Thyroid gland (tissue), 4 donors: ENCODE measurements at regions not wholly inside any gene's neighbourhood (a gene's known extent, or its start where the extent isn't known, plus 50 kb on each side); places are given as distances from the start of the nearest gene placed in this dataset.

Source experiments
- DNase-seq, 2 donors: peaks; one replicate each; pipeline ENCODE4 v3.0.0-alpha.2; 2019
- H3K27ac ChIP-seq, 3 donors: fragments of 200-600 bp; sonication (generic); 1 replicate in 2 of 3; 2 replicates in 1 of 3; pipeline ENCODE4 v1.5.1; 2016 to 2019; ENCODE audit warnings: mild to moderate bottlenecking in 1 of 3, moderate library complexity in 1 of 3
- H3K27me3 ChIP-seq: fragments of 200-600 bp; sonication (generic); one replicate; pipeline ENCODE4 v1.5.1; 2019
- H3K36me3 ChIP-seq, 2 donors: fragments of 200-600 bp; sonication (generic); one replicate each; pipeline ENCODE4 v1.5.1; 2016 to 2019
- H3K4me1 ChIP-seq, 2 donors: fragments of 200-600 bp; sonication (generic); one replicate each; pipeline ENCODE4 v1.5.1; 2017 to 2019
- H3K4me3 ChIP-seq, 3 donors: fragments of 200-600 bp; sonication (generic); replicated peaks in 1 of 3; 1 replicate in 2 of 3; 2 replicates in 1 of 3; pipeline ENCODE4 v1.5.1; 2016; ENCODE audit warnings: mild to moderate bottlenecking in 1 of 3
- H3K9me3 ChIP-seq: fragments of 200-600 bp; sonication (generic); one replicate; pipeline ENCODE4 v1.5.1; 2017
- POLR2A ChIP-seq, 2 donors: fragments of 450-650 bp; IDR thresholded peaks; one replicate each; pipeline ENCODE4 v1.6.1; 2017; ENCODE audit warnings: antibody characterized with exemption in 2 of 2, mild to moderate bottlenecking in 2 of 2, moderate library complexity in 1 of 2
- WGBS, 2 donors: methylation state at CpG; one replicate each; pipeline ENCODE4 v1.1.5; 2017; 5-methylcytosine and 5-hydroxymethylcytosine counted together
- intact Hi-C: fragments of 100-400 bp; cut with DNase I; formaldehyde crosslinking; loops from one replicate; pipeline ENCODE4 v1.15.1; 2023
- TF ChIP-seq, protein P1 (sequence below), 6 experiments: fragments of 200-600 bp in 3 of 6; fragments of 450-650 bp in 3 of 6; sonication (generic) in 3 of 6; IDR thresholded peaks; one replicate each; pipeline ENCODE4 v1.5.1; 2016 to 2019; ENCODE audit warnings: antibody characterized with exemption in 6 of 6, mild to moderate bottlenecking in 2 of 6, inconsistent platforms in 1 of 6, moderate library complexity in 1 of 6

DNA sequence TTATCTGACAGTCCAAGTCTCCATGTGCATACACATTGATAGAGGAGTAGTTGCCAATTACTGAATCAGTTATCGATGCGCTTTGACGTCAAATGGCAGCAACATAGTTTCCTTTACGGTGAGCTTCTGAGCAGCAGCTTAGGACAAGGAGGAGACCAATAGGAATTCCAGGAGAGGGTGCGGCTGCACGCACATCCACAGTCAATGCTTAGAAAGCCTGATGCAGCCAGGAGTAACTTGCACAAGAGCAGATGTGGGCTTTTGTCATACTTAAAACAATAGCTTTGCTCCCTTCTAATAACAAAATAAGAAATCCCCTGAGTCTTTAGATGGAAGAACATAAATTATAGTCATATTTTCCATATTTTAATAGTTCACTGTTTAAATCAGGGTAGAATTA lies 442.1 kb downstream of the BCKDHB start:
- no peak for DNase-seq
- WGBS, 2 donors, result 89 to 90% methylated on average over 6 of the region's 6 CpGs
- no peak overlapping the region for H3K4me3 ChIP-seq
- H3K9me3 ChIP-seq, result no peaks in the 10 kb centered on the region
- intact Hi-C loops, result no loop called here
- TF ChIP-seq POLR2A (IDR thresholded peaks at IDR 0.05), result no peak
- no peaks in the 10 kb centered on the region for H3K36me3 ChIP-seq
- no peaks in the 10 kb centered on the region for H3K4me1 ChIP-seq
- no peaks in the 10 kb centered on the region for H3K27me3 ChIP-seq
- H3K27ac ChIP-seq, result no peak overlapping the region

DNA sequence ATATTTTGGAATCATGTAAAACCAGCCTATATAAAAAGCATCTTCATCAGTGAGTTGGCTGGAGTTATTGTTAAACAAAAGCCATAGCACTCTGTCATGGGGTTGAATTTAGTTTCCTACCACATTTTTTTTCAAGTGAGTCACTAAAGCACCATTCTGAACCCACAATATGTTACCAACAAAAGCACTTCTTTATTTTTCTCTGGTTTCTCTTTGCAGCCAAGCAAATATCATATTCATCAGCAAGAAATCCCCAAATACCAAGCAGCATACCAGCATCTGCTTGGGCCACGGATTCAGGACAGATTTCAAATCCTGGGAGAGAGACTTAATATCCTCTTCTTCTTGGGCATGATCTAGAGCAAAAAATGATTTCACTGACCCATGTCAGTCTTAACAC lies 441.4 kb downstream of the BCKDHB start:
- no peak overlapping the region for H3K27ac ChIP-seq
- 50 to 77% methylated on average over 1 of the region's 1 CpG for WGBS, 2 donors
- no peaks in the 10 kb centered on the region for H3K36me3 ChIP-seq
- TF ChIP-seq POLR2A (IDR thresholded peaks at IDR 0.05), result no peak
- TF ChIP-seq, protein P1, sequence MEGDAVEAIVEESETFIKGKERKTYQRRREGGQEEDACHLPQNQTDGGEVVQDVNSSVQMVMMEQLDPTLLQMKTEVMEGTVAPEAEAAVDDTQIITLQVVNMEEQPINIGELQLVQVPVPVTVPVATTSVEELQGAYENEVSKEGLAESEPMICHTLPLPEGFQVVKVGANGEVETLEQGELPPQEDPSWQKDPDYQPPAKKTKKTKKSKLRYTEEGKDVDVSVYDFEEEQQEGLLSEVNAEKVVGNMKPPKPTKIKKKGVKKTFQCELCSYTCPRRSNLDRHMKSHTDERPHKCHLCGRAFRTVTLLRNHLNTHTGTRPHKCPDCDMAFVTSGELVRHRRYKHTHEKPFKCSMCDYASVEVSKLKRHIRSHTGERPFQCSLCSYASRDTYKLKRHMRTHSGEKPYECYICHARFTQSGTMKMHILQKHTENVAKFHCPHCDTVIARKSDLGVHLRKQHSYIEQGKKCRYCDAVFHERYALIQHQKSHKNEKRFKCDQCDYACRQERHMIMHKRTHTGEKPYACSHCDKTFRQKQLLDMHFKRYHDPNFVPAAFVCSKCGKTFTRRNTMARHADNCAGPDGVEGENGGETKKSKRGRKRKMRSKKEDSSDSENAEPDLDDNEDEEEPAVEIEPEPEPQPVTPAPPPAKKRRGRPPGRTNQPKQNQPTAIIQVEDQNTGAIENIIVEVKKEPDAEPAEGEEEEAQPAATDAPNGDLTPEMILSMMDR (IDR thresholded peaks at IDR 0.05), result no peak
- intact Hi-C loops, result no loop called here
- no peak for DNase-seq
- no peak overlapping the region for H3K4me3 ChIP-seq
- H3K9me3 ChIP-seq, result no peaks in the 10 kb centered on the region
- no peaks in the 10 kb centered on the region for H3K27me3 ChIP-seq
- no peaks in the 10 kb centered on the region for H3K4me1 ChIP-seq

DNA sequence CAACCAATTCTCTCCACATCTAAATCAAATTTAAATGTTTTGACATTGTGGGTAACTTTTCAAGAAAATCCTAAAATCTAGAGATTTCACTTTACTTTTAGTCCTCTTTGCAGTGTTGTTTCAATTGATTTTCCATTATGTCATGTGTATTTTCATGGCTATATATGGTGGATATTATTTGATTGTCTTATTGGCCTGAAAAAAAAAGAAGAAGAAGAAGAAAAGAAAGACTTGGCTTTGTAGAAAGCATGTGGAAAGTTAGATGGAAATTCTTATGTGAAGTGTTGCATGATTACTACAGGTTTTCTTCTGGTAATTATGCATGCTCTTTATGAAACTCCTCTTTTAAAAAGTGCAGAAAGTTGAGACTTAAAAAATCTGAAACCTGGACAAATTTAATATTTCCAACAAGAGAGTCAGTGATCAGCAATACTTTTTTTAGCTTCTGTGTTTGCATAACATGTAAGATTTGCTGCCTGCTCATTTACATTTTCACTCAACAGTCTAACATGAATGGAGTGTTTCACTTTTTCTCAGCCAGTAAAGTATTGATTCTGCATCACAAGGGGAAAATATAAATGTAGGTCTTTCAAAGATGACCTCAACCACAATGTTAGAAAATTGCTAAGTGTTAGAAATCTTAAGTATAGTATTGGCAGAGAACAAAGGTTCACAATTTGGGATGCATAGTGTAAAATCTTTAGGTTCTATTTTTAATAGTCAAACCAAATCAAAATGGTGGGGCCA lies 438.7 kb downstream of the BCKDHB start:
- H3K4me1 ChIP-seq, result no peaks in the 10 kb centered on the region
- no peak overlapping the region for H3K27ac ChIP-seq
- no peaks in the 10 kb centered on the region for H3K9me3 ChIP-seq
- intact Hi-C loops, result no loop called here
- H3K4me3 ChIP-seq, result no peak overlapping the region
- no peaks in the 10 kb centered on the region for H3K27me3 ChIP-seq
- TF ChIP-seq, protein P1 (IDR thresholded peaks at IDR 0.05), result no peak
- no peak for TF ChIP-seq POLR2A (IDR thresholded peaks at IDR 0.05)
- DNase-seq, result no peak
- H3K36me3 ChIP-seq, result no peaks in the 10 kb centered on the region

DNA sequence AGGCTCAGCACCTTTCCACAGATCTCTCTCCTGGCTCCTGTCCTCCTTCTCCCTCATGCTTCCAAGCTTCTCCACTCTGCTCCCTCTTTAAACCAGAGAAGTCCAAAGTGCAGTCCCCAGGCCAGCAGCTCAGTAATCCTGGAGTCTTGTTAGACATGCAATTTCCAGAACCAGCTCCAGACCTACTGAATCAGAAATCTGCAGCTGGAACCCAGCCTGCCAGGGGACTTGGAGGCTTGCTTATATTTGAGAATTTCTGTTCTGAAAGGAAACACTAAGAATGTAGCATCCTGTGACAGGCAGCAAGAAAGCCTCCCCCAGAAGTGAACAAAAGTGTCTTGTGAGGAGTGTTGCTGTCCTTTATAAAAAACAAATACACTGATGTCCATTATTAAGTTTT lies 438.1 kb downstream of the BCKDHB start:
- no peak overlapping the region for H3K4me3 ChIP-seq
- H3K27ac ChIP-seq, result no peak overlapping the region
- no peak for TF ChIP-seq POLR2A (IDR thresholded peaks at IDR 0.05)
- TF ChIP-seq, protein P1 (IDR thresholded peaks at IDR 0.05), result no peak
- no peak for DNase-seq
- no peaks in the 10 kb centered on the region for H3K9me3 ChIP-seq
- H3K4me1 ChIP-seq, result no peaks in the 10 kb centered on the region
- intact Hi-C loops, result no loop called here
- no peaks in the 10 kb centered on the region for H3K36me3 ChIP-seq
- no peaks in the 10 kb centered on the region for H3K27me3 ChIP-seq

DNA sequence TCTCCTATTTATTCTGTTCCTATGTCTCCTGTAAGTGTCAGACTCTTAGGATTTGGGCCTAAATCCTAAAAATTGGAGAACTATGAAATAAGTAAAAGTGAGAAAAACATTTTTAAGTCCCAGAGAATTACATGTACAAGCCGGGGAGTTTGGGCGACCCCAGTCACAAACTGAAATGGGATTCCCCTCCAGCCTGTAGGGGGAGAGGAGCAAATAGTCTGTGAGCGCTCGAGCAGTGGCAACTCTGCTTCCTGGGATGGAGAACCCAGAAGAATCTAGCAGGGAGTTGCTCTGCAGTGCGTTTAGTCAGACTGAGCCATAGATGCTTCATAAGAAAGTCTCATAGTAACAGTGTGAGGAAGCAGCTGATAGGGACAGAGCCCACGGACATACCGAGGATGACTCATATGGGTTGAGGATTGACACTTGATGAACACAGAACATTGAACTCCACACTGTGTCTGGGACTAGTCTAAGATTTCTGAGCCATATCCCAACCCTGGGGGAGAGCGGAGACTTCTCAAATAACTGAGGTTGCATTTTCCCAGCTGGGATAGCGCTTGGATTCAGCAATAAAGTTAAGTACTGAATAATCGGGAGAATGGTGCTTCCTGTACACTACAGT lies 437.2 kb downstream of the BCKDHB start:
- intact Hi-C loops, result no loop called here
- Histone ChIP-seq H3K27ac (no peak overlapping the region), H3K27me3 (no peaks in the 10 kb centered on the region), H3K4me1 (no peaks in the 10 kb centered on the region), H3K4me3 (no peak overlapping the region), H3K36me3 (no peaks in the 10 kb centered on the region), H3K9me3 (no peaks in the 10 kb centered on the region)
- TF ChIP-seq POLR2A (IDR thresholded peaks at IDR 0.05), result no peak
- no peak for DNase-seq
- WGBS, 2 donors, result 91 to 93% methylated on average over 10 of the region's 10 CpGs

DNA sequence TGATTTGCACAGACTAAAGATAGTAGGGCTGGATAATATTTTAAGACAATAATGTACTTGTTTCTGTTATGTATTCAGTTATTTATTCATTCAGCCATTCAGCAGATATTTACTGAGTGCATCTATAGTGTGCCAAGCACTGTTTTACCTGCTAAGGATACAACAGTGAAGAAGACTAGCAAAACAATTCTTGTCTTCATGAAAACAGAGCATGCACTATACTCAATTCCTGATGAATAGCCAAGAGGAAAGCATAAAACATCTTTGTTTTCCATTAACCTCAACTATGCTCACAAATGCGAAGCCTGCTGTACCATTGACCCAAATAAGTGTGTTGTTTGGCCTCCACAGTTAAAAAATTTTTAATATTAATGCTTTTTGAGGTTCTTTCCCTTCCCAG lies 436.7 kb downstream of the BCKDHB start:
- DNase-seq, result no peak
- Histone ChIP-seq H3K4me1 (no peaks in the 10 kb centered on the region), H3K27ac (no peak overlapping the region), H3K36me3 (no peaks in the 10 kb centered on the region), H3K27me3 (no peaks in the 10 kb centered on the region), H3K9me3 (no peaks in the 10 kb centered on the region), H3K4me3 (no peak overlapping the region)
- WGBS, 2 donors, result 86 to 96% methylated on average over 1 of the region's 1 CpG
- intact Hi-C loops, result no loop called here
- TF ChIP-seq, protein P1 (IDR thresholded peaks at IDR 0.05), result no peak
- no peak for TF ChIP-seq POLR2A (IDR thresholded peaks at IDR 0.05)
